WERI-Rb-1 (cell line): ENCODE measurements at regions not wholly inside any gene's neighbourhood (a gene's known extent, or its start where the extent isn't known, plus 50 kb on each side); places are given as distances from the start of the nearest gene placed in this dataset.

Experiments
- DNase-seq: peaks from one replicate; pipeline ENCODE4 v3.0.0-alpha.2; 2020
- H3K27ac ChIP-seq: fragments of 250-450 bp; sonication (Bioruptor Pico); 2 replicates; pipeline ENCODE4 v1.5.1; 2020; ENCODE audit warnings: mild to moderate bottlenecking, moderate library complexity
- H3K27me3 ChIP-seq: fragments of 250-450 bp; sonication (Bioruptor Pico); 2 replicates; pipeline ENCODE4 v1.5.1; 2021; ENCODE audit warnings: mild to moderate bottlenecking, low read depth, moderate library complexity; ENCODE audit not compliant: insufficient read depth, severe bottlenecking
- H3K36me3 ChIP-seq: fragments of 250-450 bp; sonication (Bioruptor Pico); 2 replicates; pipeline ENCODE4 v1.5.1; 2020; ENCODE audit warnings: mild to moderate bottlenecking, moderate library complexity
- H3K4me3 ChIP-seq: 2 replicates; pipeline ENCODE4 v1.5.1; 2011; ENCODE audit warnings: low read depth, mild to moderate bottlenecking, control low read depth, low read length
- H3K9me3 ChIP-seq: fragments of 250-450 bp; sonication (Bioruptor Pico); 2 replicates; pipeline ENCODE4 v1.5.1; 2021; ENCODE audit warnings: mild to moderate bottlenecking, moderate library complexity; ENCODE audit not compliant: severe bottlenecking
- CTCF ChIP-seq: IDR thresholded peaks from 2 replicates; pipeline ENCODE4 v1.5.1; 2011; ENCODE audit warnings: low read depth, mild to moderate bottlenecking, control low read depth, inconsistent platforms, low read length

GRCh38 chr5:120848883-120849282 lies 384.8 kb downstream of the PRR16 start:
- TF ChIP-seq CTCF = no peak
- H3K9me3 ChIP-seq = no peaks in the 10 kb centered on the region

GRCh38 chr5:120852222-120852860 lies 388.2 kb downstream of the PRR16 start:
- DNase-seq = no peak
- no peak for TF ChIP-seq CTCF
- H3K36me3 ChIP-seq = no peaks in the 10 kb centered on the region
- no peak overlapping the region for H3K4me3 ChIP-seq
- no peak overlapping the region for H3K27ac ChIP-seq
- H3K9me3 ChIP-seq = no peaks in the 10 kb centered on the region
- no peaks in the 10 kb centered on the region for H3K27me3 ChIP-seq

More at GRCh38 chr5:120848883-120849282, 384.8 kb downstream of the PRR16 start:
- no peak overlapping the region for H3K4me3 ChIP-seq
- no peaks in the 10 kb centered on the region for H3K27me3 ChIP-seq
- DNase-seq = no peak
- no peaks in the 10 kb centered on the region for H3K36me3 ChIP-seq
- H3K27ac ChIP-seq = no peak overlapping the region

GRCh38 chr5:120866997-120867396 lies 402.9 kb downstream of the PRR16 start:
- H3K27ac ChIP-seq = no peak overlapping the region
- no peaks in the 10 kb centered on the region for H3K9me3 ChIP-seq
- no peak for TF ChIP-seq CTCF
- H3K27me3 ChIP-seq = no peaks in the 10 kb centered on the region
- no peak overlapping the region for H3K4me3 ChIP-seq
- no peaks in the 10 kb centered on the region for H3K36me3 ChIP-seq
- DNase-seq = no peak

DNA sequence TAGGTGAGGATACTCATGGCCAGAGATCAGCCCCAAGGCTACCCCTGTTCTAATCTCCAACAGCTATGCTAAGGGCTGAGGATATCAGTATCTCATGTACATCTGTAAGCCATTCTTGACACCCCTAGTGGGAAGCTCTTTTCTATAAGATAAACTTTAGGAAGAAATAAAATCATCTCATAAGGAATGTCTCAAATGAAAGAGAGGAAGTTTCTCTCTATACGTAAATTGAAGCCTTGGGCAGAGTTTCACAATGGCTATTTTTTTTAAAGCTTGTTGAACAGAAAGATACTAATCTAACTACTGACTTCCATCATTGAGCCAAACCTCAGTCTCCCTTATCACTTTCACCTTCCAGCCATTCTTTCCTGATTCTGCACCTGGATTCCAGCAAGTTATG lies 405.7 kb downstream of the PRR16 start:
- H3K4me3 ChIP-seq = no peak overlapping the region
- H3K36me3 ChIP-seq = no peaks in the 10 kb centered on the region
- H3K27ac ChIP-seq = no peak overlapping the region
- H3K27me3 ChIP-seq = no peaks in the 10 kb centered on the region
- no peaks in the 10 kb centered on the region for H3K9me3 ChIP-seq
- DNase-seq = no peak
- no peak for TF ChIP-seq CTCF

DNA sequence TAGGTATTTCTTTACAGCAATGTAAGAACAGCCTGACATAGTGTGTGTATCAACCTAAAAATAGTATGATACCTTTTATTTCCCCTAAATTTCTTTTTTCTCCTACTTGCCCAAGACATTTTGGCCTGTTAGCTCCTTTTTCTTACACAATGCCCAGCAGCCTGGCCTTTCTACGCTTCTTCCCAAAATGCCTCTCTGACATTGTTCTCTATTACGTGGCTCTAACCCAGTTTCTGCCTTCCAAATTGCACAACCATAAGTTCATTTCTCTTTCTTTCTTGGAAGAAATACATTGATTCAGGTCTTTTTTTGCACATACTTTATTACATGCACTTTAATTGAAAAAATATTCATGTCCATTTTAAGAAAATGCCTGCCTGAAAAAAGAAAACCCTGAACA lies 408.2 kb downstream of the PRR16 start:
- no peak overlapping the region for H3K4me3 ChIP-seq
- no peaks in the 10 kb centered on the region for H3K9me3 ChIP-seq
- H3K27me3 ChIP-seq = no peaks in the 10 kb centered on the region
- no peak for TF ChIP-seq CTCF
- H3K27ac ChIP-seq = no peak overlapping the region
- no peaks in the 10 kb centered on the region for H3K36me3 ChIP-seq
- no peak for DNase-seq

- no peaks in the 10 kb centered on the region for H3K27me3 ChIP-seq
- no peaks in the 10 kb centered on the region for H3K9me3 ChIP-seq
- DNase-seq = no peak
- H3K27ac ChIP-seq = no peak overlapping the region
- H3K4me3 ChIP-seq = no peak overlapping the region
- no peak for TF ChIP-seq CTCF
- no peaks in the 10 kb centered on the region for H3K36me3 ChIP-seq
Observed at GRCh38 chr5:120873083-120873482, 409.0 kb downstream of the PRR16 start.
